Peyer's patch (tissue), 4 donors: ENCODE measurements at regions not wholly inside any gene's neighbourhood (a gene's known extent, or its start where the extent isn't known, plus 50 kb on each side); places are given as distances from the start of the nearest gene placed in this dataset.
A peak's percentile ranks its signal among the peaks of the same experiment; 100 is the strongest.

Experiments
- DNase-seq, 3 donors: peaks; one replicate each; pipeline ENCODE4 v3.0.0-alpha.2; 2017 to 2019
- H3K27ac ChIP-seq, 4 donors: fragments of 200-600 bp; sonication (generic); one replicate each; pipeline ENCODE4 v1.5.1; 2016 to 2019
- H3K27me3 ChIP-seq, 2 donors: fragments of 200-600 bp; sonication (generic); one replicate each; pipeline ENCODE4 v1.5.1; 2019
- H3K36me3 ChIP-seq, 3 donors: fragments of 200-600 bp; sonication (generic); one replicate each; pipeline ENCODE4 v1.5.1; 2016 to 2019
- H3K4me1 ChIP-seq, 4 donors: fragments of 200-600 bp; sonication (generic); one replicate each; pipeline ENCODE4 v1.5.1; 2016 to 2019
- H3K4me3 ChIP-seq, 4 donors: fragments of 200-600 bp; sonication (generic); 1 replicate in 3 of 4; 2 replicates in 1 of 4; pipeline ENCODE4 v1.5.1; 2016 to 2019; ENCODE audit warnings: mild to moderate bottlenecking in 1 of 4
- H3K9me3 ChIP-seq, 4 donors: fragments of 200-600 bp; sonication (generic); one replicate each; pipeline ENCODE4 v1.5.1; 2016 to 2019; ENCODE audit warnings: mild to moderate bottlenecking in 1 of 4
- POLR2A ChIP-seq, 2 donors: fragments of 450-650 bp; IDR thresholded peaks; one replicate each; pipeline ENCODE4 v1.5.1; 2017; ENCODE audit warnings: antibody characterized with exemption in 2 of 2, mild to moderate bottlenecking in 2 of 2, moderate library complexity in 2 of 2
- TF ChIP-seq, protein P1 (sequence below), 6 experiments: fragments of 450-650 bp in 4 of 6; fragments of 200-600 bp in 2 of 6; sonication (generic) in 1 of 6; IDR thresholded peaks; one replicate each; pipeline ENCODE4 v1.5.1; 2017 to 2019; ENCODE audit warnings: antibody characterized with exemption in 6 of 6, mild to moderate bottlenecking in 3 of 6, moderate library complexity in 1 of 6

DNA sequence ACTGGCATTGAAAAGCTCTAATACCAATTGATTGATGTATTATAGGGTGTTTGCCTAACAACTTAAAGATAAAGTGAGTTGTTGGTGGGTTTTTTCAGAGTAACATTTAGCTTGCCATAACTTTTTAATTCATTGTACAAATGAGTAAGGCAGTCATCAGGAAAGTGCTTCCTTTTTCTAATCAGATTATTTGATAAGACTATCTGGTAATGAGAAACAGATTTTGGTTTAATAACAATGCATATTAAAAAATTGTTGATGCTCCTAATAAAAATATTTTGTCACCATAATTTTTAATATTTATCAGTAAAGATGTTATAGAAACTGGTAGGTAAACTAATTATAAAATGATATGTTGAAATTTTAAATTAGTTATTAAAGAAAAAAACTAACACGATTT, 51.3 kb downstream of the BLTP1 start:
- no peak for DNase-seq
- H3K27me3 ChIP-seq = no peaks in the 10 kb centered on the region
- H3K9me3 ChIP-seq = no peaks in the 10 kb centered on the region
- no peak overlapping the region for H3K4me3 ChIP-seq
- H3K27ac ChIP-seq = no peak overlapping the region
- TF ChIP-seq, protein P1, sequence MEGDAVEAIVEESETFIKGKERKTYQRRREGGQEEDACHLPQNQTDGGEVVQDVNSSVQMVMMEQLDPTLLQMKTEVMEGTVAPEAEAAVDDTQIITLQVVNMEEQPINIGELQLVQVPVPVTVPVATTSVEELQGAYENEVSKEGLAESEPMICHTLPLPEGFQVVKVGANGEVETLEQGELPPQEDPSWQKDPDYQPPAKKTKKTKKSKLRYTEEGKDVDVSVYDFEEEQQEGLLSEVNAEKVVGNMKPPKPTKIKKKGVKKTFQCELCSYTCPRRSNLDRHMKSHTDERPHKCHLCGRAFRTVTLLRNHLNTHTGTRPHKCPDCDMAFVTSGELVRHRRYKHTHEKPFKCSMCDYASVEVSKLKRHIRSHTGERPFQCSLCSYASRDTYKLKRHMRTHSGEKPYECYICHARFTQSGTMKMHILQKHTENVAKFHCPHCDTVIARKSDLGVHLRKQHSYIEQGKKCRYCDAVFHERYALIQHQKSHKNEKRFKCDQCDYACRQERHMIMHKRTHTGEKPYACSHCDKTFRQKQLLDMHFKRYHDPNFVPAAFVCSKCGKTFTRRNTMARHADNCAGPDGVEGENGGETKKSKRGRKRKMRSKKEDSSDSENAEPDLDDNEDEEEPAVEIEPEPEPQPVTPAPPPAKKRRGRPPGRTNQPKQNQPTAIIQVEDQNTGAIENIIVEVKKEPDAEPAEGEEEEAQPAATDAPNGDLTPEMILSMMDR (IDR thresholded peaks at IDR 0.05) = no peak
- no peak for TF ChIP-seq POLR2A (IDR thresholded peaks at IDR 0.05)
- no peaks in the 10 kb centered on the region for H3K4me1 ChIP-seq
- peaks cover 0 to 54% (median 0%) of the 10 kb centered on the region in 3 donors for H3K36me3 ChIP-seq

DNA sequence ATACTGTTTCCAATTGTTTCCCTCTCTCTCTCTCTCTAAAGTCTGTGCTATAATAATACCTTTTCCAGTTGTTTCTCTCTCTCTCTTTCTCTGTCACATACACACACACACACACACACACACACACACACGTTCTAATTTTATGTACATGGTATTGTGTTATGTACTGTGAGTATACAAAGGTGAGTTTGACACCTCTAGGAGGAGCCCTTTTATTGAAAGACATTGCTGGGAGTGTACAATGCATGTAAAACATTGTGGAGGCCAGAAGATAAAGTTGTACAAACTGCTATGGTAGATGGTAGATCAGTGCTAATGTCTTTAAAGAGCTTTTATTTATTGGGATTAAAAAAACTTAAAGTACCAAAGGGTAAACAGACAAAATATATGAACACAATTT, 53.6 kb downstream of the BLTP1 start:
- Histone ChIP-seq H3K4me3 (no peak overlapping the region), H3K27ac (no peak overlapping the region), H3K36me3 (peaks cover 0 to 54% (median 4%) of the 10 kb centered on the region in 3 donors), H3K27me3 (no peaks in the 10 kb centered on the region), H3K4me1 (no peaks in the 10 kb centered on the region), H3K9me3 (no peaks in the 10 kb centered on the region)
- no peak for DNase-seq
- TF ChIP-seq POLR2A (IDR thresholded peaks at IDR 0.05) = no peak
- TF ChIP-seq, protein P1 (IDR thresholded peaks at IDR 0.05) = peak in 2 of 6 experiments; percentile 8 to 11

DNA sequence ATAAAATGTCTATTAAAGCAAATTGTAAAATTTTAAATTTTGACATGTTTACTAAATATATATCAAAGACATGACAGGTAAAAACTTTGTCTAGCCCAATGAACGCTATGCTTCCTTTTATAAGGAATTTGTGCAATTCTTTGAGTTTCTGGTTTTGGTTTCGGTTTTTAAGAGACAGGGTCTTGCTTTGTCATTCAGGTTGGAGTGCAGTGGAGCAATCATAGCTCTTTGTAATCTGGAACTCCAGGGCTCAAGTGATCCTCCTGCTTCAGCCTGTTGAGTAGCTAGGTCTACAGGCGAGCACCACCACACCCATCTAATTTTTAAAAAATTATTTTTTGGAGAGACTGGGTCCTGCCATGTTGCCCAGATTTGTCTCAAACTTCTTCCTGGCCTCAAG, 60.7 kb downstream of the BLTP1 start:
- Histone ChIP-seq H3K4me1 (no peaks in the 10 kb centered on the region), H3K27me3 (no peaks in the 10 kb centered on the region), H3K4me3 (no peak overlapping the region), H3K36me3 (peaks cover 0 to 47% (median 6%) of the 10 kb centered on the region in 3 donors), H3K9me3 (no peaks in the 10 kb centered on the region), H3K27ac (no peak overlapping the region)
- TF ChIP-seq, protein P1 (IDR thresholded peaks at IDR 0.05) = no peak
- no peak for TF ChIP-seq POLR2A (IDR thresholded peaks at IDR 0.05)
- DNase-seq = no peak

DNA sequence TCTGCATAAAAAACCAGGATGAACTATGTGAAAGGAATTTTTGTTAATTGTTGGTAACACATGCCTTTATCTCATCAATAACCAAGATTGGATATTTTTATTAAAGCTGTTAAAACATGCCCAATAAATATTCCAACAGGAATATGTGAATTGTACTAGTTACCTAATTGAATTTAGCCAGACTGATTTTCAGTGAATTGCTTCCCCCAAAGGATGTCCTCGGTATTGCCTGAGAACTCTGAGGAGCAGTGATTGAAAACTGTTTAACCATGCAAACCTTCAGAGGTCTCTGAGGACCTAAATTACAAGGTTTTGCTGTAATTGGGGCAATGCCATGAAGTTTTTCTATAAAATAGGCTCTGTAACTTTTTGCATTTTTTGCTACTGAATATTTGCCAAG, 66.6 kb downstream of the BLTP1 start:
- Histone ChIP-seq H3K27ac (no peak overlapping the region), H3K4me1 (no peaks in the 10 kb centered on the region), H3K36me3 (peaks cover 0 to 26% (median 0%) of the 10 kb centered on the region in 3 donors), H3K9me3 (no peaks in the 10 kb centered on the region), H3K4me3 (no peak overlapping the region), H3K27me3 (no peaks in the 10 kb centered on the region)
- no peak for TF ChIP-seq POLR2A (IDR thresholded peaks at IDR 0.05)
- TF ChIP-seq, protein P1 (IDR thresholded peaks at IDR 0.05) = peak in 4 of 6 experiments; percentile 10 to 31 (median 24)
- DNase-seq = no peak

DNA sequence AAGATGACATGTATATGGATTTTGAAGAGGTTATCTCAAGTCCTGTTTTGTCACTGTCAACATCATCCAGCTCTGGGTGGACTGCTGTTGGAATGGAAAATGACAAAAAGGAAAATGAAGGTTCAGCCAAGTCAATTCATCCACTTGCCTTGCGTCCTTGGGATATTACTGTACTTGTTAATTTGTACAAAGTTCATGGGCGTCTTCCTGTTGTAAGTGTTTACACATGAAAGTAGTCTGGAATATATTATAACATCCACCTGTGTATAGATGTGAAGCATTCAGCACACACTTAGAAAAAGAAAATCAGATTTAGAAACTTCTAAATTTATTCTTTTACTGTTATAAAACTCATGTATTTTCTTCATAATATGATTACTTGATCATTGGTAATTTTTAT, 67.2 kb downstream of the BLTP1 start:
- no peaks in the 10 kb centered on the region for H3K27me3 ChIP-seq
- H3K4me1 ChIP-seq = no peaks in the 10 kb centered on the region
- H3K4me3 ChIP-seq = no peak overlapping the region

More for the DNA sequence above, 67.2 kb downstream of the BLTP1 start:
- Histone ChIP-seq H3K36me3 (peaks cover 0 to 28% (median 0%) of the 10 kb centered on the region in 3 donors), H3K27ac (no peak overlapping the region), H3K9me3 (no peaks in the 10 kb centered on the region)
- no peak for DNase-seq
- TF ChIP-seq POLR2A (IDR thresholded peaks at IDR 0.05) = no peak
- TF ChIP-seq, protein P1 (IDR thresholded peaks at IDR 0.05) = no peak
